NT2/D1 (cell line): ENCODE measurements at regions not wholly inside any gene's neighbourhood (a gene's known extent, or its start where the extent isn't known, plus 50 kb on each side); places are given as distances from the start of the nearest gene placed in this dataset.
"Not testable (repeated sequence)": the region's sequence is repeated elsewhere in the genome, so short reads cannot be mapped to it uniquely, and the experiment has no call there.

Source experiments
- SUZ12 ChIP-seq: IDR thresholded peaks from 2 replicates; pipeline ENCODE4 v1.6.1; 2011; ENCODE audit not compliant: insufficient read length, insufficient read depth; ENCODE audit errors: extremely low read depth
- YY1 ChIP-seq: IDR thresholded peaks from 2 replicates; pipeline ENCODE4 v1.6.1; 2011; ENCODE audit not compliant: insufficient read length, insufficient read depth

DNA sequence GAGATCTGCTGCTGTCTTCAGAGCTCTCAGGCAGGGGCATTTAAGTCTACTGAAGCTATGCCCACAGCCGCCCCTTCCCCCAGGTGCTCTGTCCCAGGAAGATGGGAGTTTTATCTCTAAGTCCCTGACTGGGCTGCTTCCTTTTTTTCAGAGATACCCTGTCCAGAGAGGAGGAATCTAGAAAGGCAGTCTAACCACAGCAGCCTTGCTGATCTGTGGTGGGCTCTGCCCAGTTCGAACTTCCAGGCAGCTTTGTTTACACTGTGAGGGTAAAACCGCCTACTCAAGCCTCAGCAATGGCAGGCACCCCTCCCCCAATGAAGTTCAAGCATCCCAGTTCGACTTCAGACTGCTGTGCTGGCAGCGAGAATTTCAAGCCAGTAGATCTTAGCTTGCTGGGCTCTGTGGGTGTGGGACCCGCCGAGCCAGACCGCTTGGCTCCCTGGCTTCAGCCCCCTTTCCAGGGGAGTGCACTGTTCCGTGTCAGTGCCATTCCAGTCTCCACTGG lies 1639.9 kb upstream of the ADGRL3 start:
- TF ChIP-seq YY1, SUZ12: not testable (repeated sequence)
